ENCODE measurements at regions not wholly inside any gene's neighbourhood (a gene's known extent, or its start where the extent isn't known, plus 50 kb on each side); places are given as distances from the start of the nearest gene placed in this dataset.

DNA sequence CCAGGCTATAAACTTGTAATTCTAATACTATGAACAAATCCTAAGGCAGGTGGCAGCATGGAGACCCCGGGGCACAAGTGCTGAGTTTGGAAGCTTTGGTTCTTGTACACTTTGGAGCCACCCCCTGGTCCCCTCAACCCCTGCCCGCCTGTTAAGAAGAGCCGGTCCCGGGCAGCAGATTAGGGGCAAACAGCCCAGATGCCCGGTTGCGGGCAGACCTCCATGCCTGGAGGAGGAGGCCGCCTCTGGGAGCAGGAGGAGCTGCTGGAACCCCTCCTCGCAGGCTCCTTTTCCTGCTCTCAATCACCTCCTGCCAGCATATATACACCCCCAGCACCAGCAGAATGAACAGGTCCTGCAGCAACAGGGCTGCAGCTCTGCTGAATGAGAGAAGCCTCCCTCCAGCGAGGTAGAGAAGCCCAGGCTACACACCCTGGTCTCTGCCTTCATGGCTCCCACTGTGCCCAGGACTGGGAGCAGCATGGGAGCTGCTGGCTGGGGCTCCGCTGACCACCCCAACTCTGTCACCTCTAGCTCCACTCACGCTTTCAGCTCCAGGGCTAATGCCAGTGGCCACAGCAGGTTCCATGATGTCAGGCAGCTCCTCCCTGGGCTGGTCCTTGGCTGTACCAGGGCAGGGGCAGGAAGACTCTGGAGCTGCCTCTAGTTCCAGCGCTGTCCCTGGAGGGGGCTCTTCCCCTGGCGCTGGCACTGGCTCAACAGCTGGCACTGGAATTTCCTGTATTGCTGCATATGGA is 1713.5 kb upstream of the ACO1 start:
- TF ChIP-seq SUZ12 (IDR thresholded peaks at IDR 0.05; ENCODE audit: extremely low read depth, insufficient read depth, insufficient read length) (no peak), YY1 (IDR thresholded peaks at IDR 0.05; ENCODE audit: insufficient read depth, insufficient read length) (no peak), ZNF274 (IDR thresholded peaks at IDR 0.05; ENCODE audit: low read depth, low read length) (no peak)

Data from NT2/D1 (cell line).